HepG2 (cell line): ENCODE measurements at regions not wholly inside any gene's neighbourhood (a gene's known extent, or its start where the extent isn't known, plus 50 kb on each side); places are given as distances from the start of the nearest gene placed in this dataset.

Experiments
- ATAC-seq: fragments of 200-7000 bp; cut with Tn5 transposase; 3 replicates; pipeline ENCODE4 v1.9.1; 2020; ENCODE audit warnings: mild to moderate bottlenecking, moderate library complexity
- BruUV-seq: library from RNA; stranded (reverse); fragments of 400-500 nt; replicated peaks from 2 replicates; lab custom pipeline; 2021; lab: Mats Ljungman, UMichigan
- CTCF ChIA-PET: fragments of 300-600 bp; formaldehyde crosslinking; extraction: SDS; loops from one replicate; lab custom pipeline; 2021; ENCODE audit warnings: low total read pairs, inconsistent platforms, low intra/inter-chr PET ratio; lab: Yijun Ruan, JAX
- POLR2A ChIA-PET: fragments of 350-600 bp; sonication (Branson Sonifier 250); formaldehyde crosslinking; loops from one replicate; lab custom pipeline; 2020; ENCODE audit warnings: antibody characterized with exemption, inconsistent platforms; lab: Yijun Ruan, JAX
- DNase-seq: peaks from one replicate; pipeline ENCODE4 v3.0.0-alpha.2; 2015; ENCODE audit warnings: low spot score
- FAIRE-seq: peaks from 3 replicates; lab custom pipeline; 2011; peaks lifted over from hg19 to GRCh38; lab: Jason Lieb, UNC
- H2AFZ ChIP-seq: one replicate; pipeline ENCODE4 v1.6.1; 2011; ENCODE audit warnings: low read length, inconsistent platforms
- H3K27ac ChIP-seq: fragments of 300-600 bp; 3 replicates; pipeline ENCODE4 v1.8.0; 2011; ENCODE audit warnings: mixed run types, mild to moderate bottlenecking, mixed read lengths, low read length, inconsistent platforms; ENCODE audit not compliant: insufficient read depth; ENCODE audit errors: extremely low read length
- H3K27me3 ChIP-seq, 2 experiments: fragments of 200-600 bp in 1 of 2; 2 replicates in 1 of 2; 3 replicates in 1 of 2; pipeline versions ENCODE4 v1.6.0 to v1.8.0; 2011; ENCODE audit warnings: low read length in 2 of 2, mild to moderate bottlenecking in 2 of 2, moderate library complexity in 2 of 2, inconsistent platforms in 1 of 2; ENCODE audit not compliant: insufficient read depth in 2 of 2, control insufficient read depth in 1 of 2
- H3K36me3 ChIP-seq, 2 experiments: fragments of 200-600 bp in 1 of 2; replicated peaks in 1 of 2; 2 replicates in 1 of 2; 3 replicates in 1 of 2; pipeline versions ENCODE4 v1.5.1 to v1.8.0; 2011; ENCODE audit warnings: low read length in 2 of 2, inconsistent platforms in 1 of 2; ENCODE audit not compliant: insufficient read depth in 2 of 2, control insufficient read depth in 1 of 2
- H3K4me1 ChIP-seq: 2 replicates; pipeline ENCODE4 v1.5.1; 2012; ENCODE audit warnings: low read length, inconsistent platforms; ENCODE audit not compliant: insufficient read depth
- H3K4me2 ChIP-seq: 2 replicates; pipeline ENCODE4 v1.6.0; 2011; ENCODE audit warnings: low read depth, low read length, inconsistent platforms
- H3K4me3 ChIP-seq, 3 experiments: fragments of 200-600 bp in 1 of 3; sonication (generic), shearing (Covaris generic) in 1 of 3; replicated peaks in 1 of 3; 2 replicates each; pipeline ENCODE4 v1.5.1; 2011 to 2016; ENCODE audit warnings: low read length in 3 of 3, inconsistent platforms in 2 of 3, low read depth in 2 of 3, mild to moderate bottlenecking in 2 of 3, control low read depth in 1 of 3, mixed read lengths in 1 of 3; ENCODE audit not compliant: insufficient read depth in 1 of 3
- H3K79me2 ChIP-seq: one replicate; pipeline ENCODE4 v1.6.1; 2011; ENCODE audit warnings: low read length, inconsistent platforms; ENCODE audit not compliant: insufficient read depth
- H3K9ac ChIP-seq: 2 replicates; pipeline ENCODE4 v1.6.0; 2011; ENCODE audit warnings: mild to moderate bottlenecking, low read depth, low read length, inconsistent platforms; ENCODE audit not compliant: insufficient read depth
- H3K9me3 ChIP-seq: 2 replicates; pipeline ENCODE4 v1.5.1; 2012; ENCODE audit warnings: mild to moderate bottlenecking, low read length
- H4K20me1 ChIP-seq: 2 replicates; pipeline ENCODE4 v1.6.0; 2011; ENCODE audit warnings: inconsistent platforms, mild to moderate bottlenecking, low read length, moderate library complexity; ENCODE audit not compliant: insufficient read depth
- CEBPZ ChIP-seq: IDR thresholded peaks from 2 replicates; pipeline ENCODE4 v1.6.1; 2012; ENCODE audit warnings: low read length, improper control_type of control experiment
- FOXK1 ChIP-seq: sonication (generic); formaldehyde crosslinking; IDR thresholded peaks from 2 replicates; pipeline ENCODE4 v1.4.0; 2020; ENCODE audit warnings: low read depth, missing genetic modification reagents, borderline replicate concordance
- FOXP4 ChIP-seq: sonication (generic); formaldehyde crosslinking; IDR thresholded peaks from 2 replicates; pipeline ENCODE4 v1.4.0; 2020; ENCODE audit warnings: missing genetic modification reagents
- HNF1B ChIP-seq: sonication (generic); formaldehyde crosslinking; IDR thresholded peaks from 2 replicates; pipeline ENCODE4 v1.5.1; 2020; ENCODE audit warnings: mild to moderate bottlenecking, moderate library complexity, missing genetic modification reagents
- IRF2 ChIP-seq: IDR thresholded peaks from 2 replicates; pipeline ENCODE4 v1.6.1; 2018; ENCODE audit warnings: missing genetic modification reagents, missing compliant biosample characterization
- NFE2 ChIP-seq: sonication (generic); formaldehyde crosslinking; IDR thresholded peaks from 2 replicates; pipeline ENCODE4 v1.4.0; 2020; ENCODE audit warnings: missing genetic modification reagents
- POGK ChIP-seq: sonication (generic); formaldehyde crosslinking; conservative IDR thresholded peaks from 2 replicates; pipeline ENCODE4 v1.8.0; 2022; ENCODE audit warnings: mild to moderate bottlenecking, moderate library complexity, missing genetic modification reagents
- PRDM4 ChIP-seq: sonication (generic); formaldehyde crosslinking; IDR thresholded peaks from 2 replicates; pipeline ENCODE4 v1.9.0; 2021; ENCODE audit warnings: missing genetic modification reagents, borderline replicate concordance
- RBAK ChIP-seq: sonication (generic); formaldehyde crosslinking; IDR thresholded peaks from 2 replicates; pipeline ENCODE4 v1.5.1; 2020; ENCODE audit warnings: mild to moderate bottlenecking, missing genetic modification reagents
- SIN3B ChIP-seq: fragments of 150-350 bp; IDR thresholded peaks from 2 replicates; pipeline ENCODE4 v1.6.1; 2014; ENCODE audit warnings: low read length
- SOX5 ChIP-seq: IDR thresholded peaks from 2 replicates; pipeline ENCODE4 v1.6.1; 2016; ENCODE audit warnings: borderline replicate concordance
- ZNF629 ChIP-seq: sonication (generic); formaldehyde crosslinking; conservative IDR thresholded peaks from 2 replicates; pipeline ENCODE4 v1.5.0; 2020; ENCODE audit warnings: missing genetic modification reagents
- WGBS: methylation state at CpG from one replicate; pipeline ENCODE4 v1.1.6; 2017; ENCODE audit warnings: low lambda C conversion rate; 5-methylcytosine and 5-hydroxymethylcytosine counted together
- in situ Hi-C: cut with HindIII; loops from 2 replicates; pipeline ENCODE4 v1.10.0; 2017; ENCODE audit warnings: low pct_unique_long_range_greater_than_20kb; ENCODE audit not compliant: extremely low pct_ligation_motif_present
- intact Hi-C: fragments of 100-400 bp; cut with micrococcal nuclease; formaldehyde crosslinking; loops from one replicate; pipeline ENCODE4 v1.10.0; 2022; ENCODE audit not compliant: unreplicated experiment

- no peak for ATAC-seq
- in situ Hi-C loops, result no loop called here
- H3K4me3 ChIP-seq, result no peak overlapping the region
- no TSS peak for BruUV-seq
- H3K27me3 ChIP-seq, result no peaks in the 10 kb centered on the region
- DNase-seq, result no peak
- H3K9me3 ChIP-seq, result peaks cover 89% of the 10 kb centered on the region
- H3K4me2 ChIP-seq, result no peak overlapping the region
- no peaks in the 10 kb centered on the region for H3K4me1 ChIP-seq
- ChIA-PET CTCF (no interaction called here), POLR2A (no interaction called here)
- no peak overlapping the region for H2AFZ ChIP-seq
- intact Hi-C loops, result no loop called here
- H3K9ac ChIP-seq, result no peak overlapping the region
- H3K36me3 ChIP-seq, result no peaks in the 10 kb centered on the region
- no peak overlapping the region for H3K27ac ChIP-seq
- FAIRE-seq, result no peak
- H4K20me1 ChIP-seq, result no peaks in the 10 kb centered on the region
- 21% methylated on average over 1 of the region's 1 CpG for WGBS
- no peaks in the 10 kb centered on the region for H3K79me2 ChIP-seq
- TF ChIP-seq IRF2 (CRISPR knock-in tag) (no peak), HNF1B (CRISPR knock-in tag) (no peak), NFE2 (no peak), RBAK (no peak), SIN3B (no peak), FOXP4 (CRISPR knock-in tag) (no peak), CEBPZ (no peak), POGK (CRISPR knock-in tag) (no peak), SOX5 (CRISPR knock-in tag) (no peak), FOXK1 (no peak), PRDM4 (no peak), ZNF629 (no peak)
Observed at GRCh38 chr14:26265170-26265685, 332.6 kb downstream of the NOVA1 start.
